ENCODE measurements at regions not wholly inside any gene's neighbourhood (a gene's known extent, or its start where the extent isn't known, plus 50 kb on each side); places are given as distances from the start of the nearest gene placed in this dataset.

DNA sequence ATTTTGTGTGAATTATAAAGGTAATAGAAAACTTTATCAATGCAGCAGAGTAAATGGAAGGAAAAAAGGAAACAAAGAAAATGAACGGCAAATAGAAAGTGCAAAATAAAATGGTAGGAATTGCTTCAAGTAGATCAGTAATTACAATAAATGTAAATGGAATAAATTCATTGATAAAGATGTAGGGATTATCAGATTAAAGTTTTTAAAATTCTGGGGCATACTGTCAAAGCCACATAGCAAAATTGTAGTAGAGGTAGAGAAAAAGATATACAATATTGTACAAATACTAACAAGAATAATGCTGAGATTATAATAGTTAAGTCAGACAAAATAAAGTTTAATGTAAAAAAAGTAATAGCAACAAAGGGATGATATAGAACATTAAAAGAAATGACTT lies 94.7 kb downstream of the SMIM20 start:
- Histone ChIP-seq H3K4me1 (no peaks in the 10 kb centered on the region), H3K4me3 (no peak overlapping the region), H3K9me3 (peaks cover 2% of the 10 kb centered on the region; the same call in 1 of the 3 replicates), H3K27ac (no peak overlapping the region), H3K4me2 (no peak overlapping the region)
- ATAC-seq = no peak
- 0% methylated on average over 1 of the region's 1 CpG for WGBS (ENCODE audit: missing lambda C conversion rate)
- ChIA-PET POLR2A (no interaction called here), CTCF (no interaction called here)
- FAIRE-seq = no peak
- DNase-seq (ENCODE audit: low read depth in 1 of 2, low spot score in 1 of 2) = no peak
- TF ChIP-seq HOXA7 (CRISPR knock-in tag; IDR thresholded peaks at IDR 0.05) (no peak), NFE2L2 (conservative IDR thresholded peaks at IDR 0.05; ENCODE audit: low read length) (no peak), HDAC2 (IDR thresholded peaks at IDR 0.05) (no peak), MYC (IDR thresholded peaks at IDR 0.05; ENCODE audit: borderline replicate concordance, low read length) (no peak), NPAS2 (CRISPR knock-in tag; IDR thresholded peaks at IDR 0.05; ENCODE audit: borderline replicate concordance) (no peak), MAFK (IDR thresholded peaks at IDR 0.05; ENCODE audit: partially characterized antibody) (no peak), ZSCAN20 (CRISPR knock-in tag; IDR thresholded peaks at IDR 0.05) (no peak), TP53 (CRISPR knock-in tag; IDR thresholded peaks at IDR 0.05) (no peak), CEBPB (IDR thresholded peaks at IDR 0.05) (no peak), RNF2 (IDR thresholded peaks at IDR 0.05; ENCODE audit: borderline replicate concordance, low read depth) (no peak), RCOR1 (IDR thresholded peaks at IDR 0.05; ENCODE audit: low read depth, low read length) (no peak), HEYL (CRISPR knock-in tag; IDR thresholded peaks at IDR 0.05) (no peak), ZNF302 (CRISPR knock-in tag; IDR thresholded peaks at IDR 0.05) (no peak), FOSB (CRISPR knock-in tag; IDR thresholded peaks at IDR 0.05) (no peak)
- TF ChIP-seq, protein P1, sequence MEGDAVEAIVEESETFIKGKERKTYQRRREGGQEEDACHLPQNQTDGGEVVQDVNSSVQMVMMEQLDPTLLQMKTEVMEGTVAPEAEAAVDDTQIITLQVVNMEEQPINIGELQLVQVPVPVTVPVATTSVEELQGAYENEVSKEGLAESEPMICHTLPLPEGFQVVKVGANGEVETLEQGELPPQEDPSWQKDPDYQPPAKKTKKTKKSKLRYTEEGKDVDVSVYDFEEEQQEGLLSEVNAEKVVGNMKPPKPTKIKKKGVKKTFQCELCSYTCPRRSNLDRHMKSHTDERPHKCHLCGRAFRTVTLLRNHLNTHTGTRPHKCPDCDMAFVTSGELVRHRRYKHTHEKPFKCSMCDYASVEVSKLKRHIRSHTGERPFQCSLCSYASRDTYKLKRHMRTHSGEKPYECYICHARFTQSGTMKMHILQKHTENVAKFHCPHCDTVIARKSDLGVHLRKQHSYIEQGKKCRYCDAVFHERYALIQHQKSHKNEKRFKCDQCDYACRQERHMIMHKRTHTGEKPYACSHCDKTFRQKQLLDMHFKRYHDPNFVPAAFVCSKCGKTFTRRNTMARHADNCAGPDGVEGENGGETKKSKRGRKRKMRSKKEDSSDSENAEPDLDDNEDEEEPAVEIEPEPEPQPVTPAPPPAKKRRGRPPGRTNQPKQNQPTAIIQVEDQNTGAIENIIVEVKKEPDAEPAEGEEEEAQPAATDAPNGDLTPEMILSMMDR (IDR thresholded peaks at IDR 0.05) = no peak

GRCh38 chr4:26009502-26009901 lies 95.5 kb downstream of the SMIM20 start:
- ATAC-seq = no peak
- no peak for FAIRE-seq

GRCh38 chr4:26010304-26010703 lies 96.3 kb downstream of the SMIM20 start:
- no peaks in the 10 kb centered on the region for H3K4me1 ChIP-seq
- CTCF ChIA-PET = interaction anchor here (1.7 kb wide), 1 partner anchor 72 kb away, joined by 4 read pairs; no protein-coding TSS in a partner anchor
- 0% methylated on average over 2 of the region's 2 CpGs for WGBS (ENCODE audit: missing lambda C conversion rate)

More at GRCh38 chr4:26009502-26009901, 95.5 kb downstream of the SMIM20 start:
- CTCF ChIA-PET = no interaction called here
- Histone ChIP-seq H3K27ac (no peak overlapping the region), H3K4me2 (no peak overlapping the region), H3K4me3 (no peak overlapping the region), H3K4me1 (no peaks in the 10 kb centered on the region), H3K9me3 (peaks cover 2% of the 10 kb centered on the region; the same call in 1 of the 3 replicates)
- no peak for DNase-seq (ENCODE audit: low read depth in 1 of 2, low spot score in 1 of 2)
- POLR2A ChIA-PET = no interaction called here
- TF ChIP-seq RFX5 (IDR thresholded peaks at IDR 0.05) = no peak
- TF ChIP-seq RARB (CRISPR knock-in tag; IDR thresholded peaks at IDR 0.05) = no peak
- TF ChIP-seq HDAC2 (IDR thresholded peaks at IDR 0.05) = no peak
- no peak for TF ChIP-seq HOXB13 (CRISPR knock-in tag; IDR thresholded peaks at IDR 0.05; ENCODE audit: low read depth)
- TF ChIP-seq FOSL2 (IDR thresholded peaks at IDR 0.05) = no peak
- TF ChIP-seq FOSL2 (CRISPR knock-in tag; IDR thresholded peaks at IDR 0.05) = no peak
- no peak for TF ChIP-seq MAX (IDR thresholded peaks at IDR 0.05)
- 1% methylated on average over 3 of the region's 3 CpGs for WGBS (ENCODE audit: missing lambda C conversion rate)

More at GRCh38 chr4:26010304-26010703, 96.3 kb downstream of the SMIM20 start:
- peaks cover 2% of the 10 kb centered on the region; the same call in 1 of the 3 replicates for H3K9me3 ChIP-seq
- FAIRE-seq = no peak
- TF ChIP-seq ZNF302 (CRISPR knock-in tag; IDR thresholded peaks at IDR 0.05) (no peak), RCOR1 (IDR thresholded peaks at IDR 0.05; ENCODE audit: low read depth, low read length) (no peak), HDAC2 (IDR thresholded peaks at IDR 0.05) (no peak), EHF (CRISPR knock-in tag; IDR thresholded peaks at IDR 0.05) (no peak), JUNB (IDR thresholded peaks at IDR 0.05) (no peak), ZSCAN20 (CRISPR knock-in tag; IDR thresholded peaks at IDR 0.05) (no peak), EHMT2 (IDR thresholded peaks at IDR 0.05; ENCODE audit: low read depth) (no peak)
- POLR2A ChIA-PET = no interaction called here
- no peak for ATAC-seq
- H3K4me3 ChIP-seq = no peak overlapping the region
- H3K4me2 ChIP-seq = no peak overlapping the region
- no peak for DNase-seq (ENCODE audit: low read depth in 1 of 2, low spot score in 1 of 2)
- no peak overlapping the region for H3K27ac ChIP-seq
